ENCODE measurements at regions not wholly inside any gene's neighbourhood (a gene's known extent, or its start where the extent isn't known, plus 50 kb on each side); places are given as distances from the start of the nearest gene placed in this dataset.
"Not testable (repeated sequence)": the region's sequence is repeated elsewhere in the genome, so short reads cannot be mapped to it uniquely, and the experiment has no call there.

GRCh38 chr2:59879700-59880131 is 673.7 kb downstream of the BCL11A start:
- no peak for DNase-seq

DNA sequence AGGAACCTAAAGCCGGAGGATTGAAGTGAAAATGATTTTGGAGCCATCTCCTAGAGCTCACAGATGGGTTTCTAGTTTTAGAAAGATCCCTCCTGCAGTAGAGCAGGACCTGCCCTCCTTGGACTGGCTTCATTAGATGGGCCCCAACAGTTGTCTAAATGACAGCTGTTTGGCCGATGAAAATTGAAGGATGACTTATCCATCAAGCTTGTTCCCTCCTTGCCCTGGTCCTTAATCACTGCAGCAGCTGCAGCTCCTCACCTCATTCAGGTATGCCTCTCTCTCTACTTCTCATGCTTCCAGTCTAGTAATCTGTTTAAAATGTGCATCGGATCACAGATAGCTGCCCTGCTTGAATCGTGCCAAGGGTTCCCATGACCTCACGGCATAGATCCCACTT is 677.6 kb downstream of the BCL11A start:
- DNase-seq = no peak

- DNase-seq = no peak
Observed at GRCh38 chr2:59874971-59875755, 678.3 kb downstream of the BCL11A start.

DNA sequence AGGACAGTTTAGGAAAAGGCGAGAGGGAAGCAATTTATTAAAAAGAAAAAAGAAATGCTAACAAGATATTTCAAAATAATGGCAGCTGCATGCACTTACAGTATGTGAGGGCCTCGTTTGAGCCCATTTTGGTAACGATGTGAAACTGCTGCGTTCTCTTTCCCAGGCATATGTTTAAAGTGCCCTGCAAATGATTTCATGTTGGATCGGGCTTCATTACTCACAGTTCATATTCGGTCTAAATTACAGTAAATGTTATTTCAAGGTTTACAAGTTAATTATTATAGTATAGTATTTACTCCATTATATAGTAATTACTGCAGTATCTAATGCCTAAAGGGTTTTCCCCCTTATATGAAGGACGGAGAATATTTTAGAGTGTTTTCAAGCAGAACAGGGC is 679.1 kb downstream of the BCL11A start:
- no peak for DNase-seq

DNA sequence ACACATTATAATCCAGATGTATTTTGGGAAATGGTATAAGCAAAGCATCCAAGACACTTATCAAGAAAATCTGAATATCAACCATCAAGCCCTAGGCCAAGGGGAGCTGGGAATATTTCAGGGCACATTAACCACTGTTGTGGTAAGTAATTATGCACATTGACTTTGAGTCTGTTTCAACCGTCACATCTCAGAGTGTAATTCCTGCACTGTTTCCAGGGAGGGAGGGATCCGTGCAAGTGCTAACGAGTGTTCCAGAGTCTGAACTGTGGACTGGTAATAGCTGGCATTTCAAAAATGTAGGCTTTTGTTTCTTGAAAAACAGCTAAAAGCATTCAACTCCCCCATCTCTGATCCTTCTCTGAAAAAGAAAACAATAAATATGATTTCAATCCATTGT is 681.6 kb downstream of the BCL11A start:
- peak; percentile 5 for DNase-seq

DNA sequence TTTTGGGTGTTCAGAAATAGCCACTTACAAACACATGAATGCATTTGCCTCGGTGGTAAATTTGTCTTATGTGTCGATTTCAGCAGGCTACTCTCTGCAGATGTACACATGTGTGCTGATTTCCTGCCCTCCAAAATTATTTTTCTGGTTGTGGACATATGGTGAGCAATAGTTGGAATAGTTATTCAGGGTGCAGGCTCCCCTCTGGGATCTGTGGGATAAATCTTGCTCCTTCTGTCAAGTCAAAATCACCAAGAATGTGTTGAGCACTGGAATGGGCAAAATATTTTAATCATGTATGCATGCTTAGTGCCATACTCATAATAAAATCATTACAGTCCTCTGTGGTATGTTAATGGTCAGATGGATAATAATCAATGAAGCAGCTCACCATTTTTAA is 684.5 kb downstream of the BCL11A start:
- DNase-seq = no peak

DNA sequence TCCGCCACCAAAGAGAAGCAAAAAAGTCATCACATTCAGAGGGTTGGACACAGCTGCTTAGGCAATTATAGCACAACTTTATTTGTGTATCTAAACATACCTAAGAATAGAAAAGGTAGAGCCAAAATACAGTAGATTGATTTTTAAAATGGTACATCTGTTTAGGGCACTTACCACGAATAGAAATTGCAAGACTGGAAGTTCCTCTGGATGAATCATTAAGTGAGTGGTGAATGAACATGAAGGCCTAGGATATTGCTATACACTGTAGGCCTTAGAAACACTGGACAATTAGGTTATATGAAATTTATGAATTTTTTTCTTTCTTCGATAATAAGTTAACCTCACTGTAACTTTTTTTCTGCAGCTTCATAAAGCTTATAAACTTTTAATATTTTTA is 687.0 kb downstream of the BCL11A start:
- no peak for DNase-seq

GRCh38 chr2:59858540-59858939 is 694.9 kb downstream of the BCL11A start:
- no peak for DNase-seq

- DNase-seq = no peak
Observed at GRCh38 chr2:59857109-59857508, 696.3 kb downstream of the BCL11A start.

- DNase-seq = no peak
Observed at GRCh38 chr2:59856391-59856790, 697.1 kb downstream of the BCL11A start.

DNA sequence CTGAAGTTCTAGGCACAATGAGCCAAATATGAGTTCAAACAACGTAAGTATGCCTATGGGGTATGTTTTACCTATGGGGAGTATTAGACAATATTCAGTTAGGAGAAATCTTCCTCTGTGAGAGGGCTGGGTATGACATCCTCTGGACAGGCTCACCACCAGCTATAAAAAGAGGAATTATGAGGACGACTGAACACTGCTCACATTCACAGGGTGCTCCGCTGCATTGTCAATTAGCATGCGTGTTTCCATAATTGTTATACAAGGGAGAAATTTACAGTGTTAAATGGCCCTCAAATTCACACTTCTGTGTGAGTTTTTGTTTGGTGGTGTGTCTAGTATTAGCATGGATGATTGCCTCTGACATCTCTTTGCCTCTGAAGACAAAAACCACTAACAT is 700.4 kb downstream of the BCL11A start:
- no peak for DNase-seq

DNA sequence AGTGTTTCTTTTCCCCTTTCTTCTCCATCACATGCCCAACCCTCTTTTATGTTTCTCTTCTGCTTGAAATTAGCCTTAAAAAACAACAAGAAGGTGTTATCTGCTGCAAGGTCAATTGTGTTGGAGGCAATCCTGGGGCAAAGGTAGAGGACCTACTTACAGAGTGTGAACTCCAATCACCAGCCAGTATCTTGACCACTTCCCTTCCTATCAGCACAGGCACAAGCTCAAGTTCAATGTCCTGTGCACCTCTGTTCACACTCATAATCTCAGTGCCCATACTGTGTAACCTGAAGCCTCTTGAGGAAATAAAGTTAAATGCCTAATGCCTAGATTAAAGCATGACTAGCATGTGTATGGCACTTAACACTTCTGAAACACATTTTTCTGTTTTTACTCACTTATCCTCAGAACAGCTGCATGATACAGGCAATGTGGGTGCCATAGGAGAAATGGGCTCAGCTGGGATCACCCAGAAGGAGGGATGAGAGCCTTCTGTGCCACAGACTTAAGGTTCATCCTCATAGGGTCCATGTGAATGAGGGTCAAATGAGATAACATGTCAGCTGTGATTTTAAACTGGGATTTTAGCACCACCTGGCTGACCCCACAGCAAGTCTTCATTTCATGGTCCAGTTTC is 701.5 kb downstream of the BCL11A start:
- DNase-seq = no peak

GRCh38 chr2:59850554-59850953 is 702.9 kb downstream of the BCL11A start:
- no peak for DNase-seq

DNA sequence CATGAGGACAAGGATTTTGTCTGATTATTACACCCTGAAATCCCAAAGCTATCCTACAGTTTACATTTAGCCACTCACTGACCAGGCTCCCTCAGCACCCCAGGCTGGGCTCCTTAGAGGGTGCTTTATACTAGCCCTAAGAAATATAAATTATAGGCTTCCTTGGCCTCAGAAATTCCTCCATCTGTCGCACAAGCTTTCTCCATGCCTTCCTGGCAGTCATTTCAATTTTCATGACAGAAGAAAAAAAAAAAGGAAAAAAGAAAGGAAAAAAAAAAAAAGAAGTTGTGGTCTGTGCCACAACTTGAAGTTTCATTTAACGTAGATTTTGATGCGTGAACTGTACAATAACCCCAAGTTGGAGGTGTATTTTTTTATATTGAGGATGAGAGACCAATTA is 719.5 kb downstream of the BCL11A start:
- DNase-seq = no peak

GRCh38 chr2:59830601-59831000 is 722.9 kb downstream of the BCL11A start:
- DNase-seq = no peak

DNA sequence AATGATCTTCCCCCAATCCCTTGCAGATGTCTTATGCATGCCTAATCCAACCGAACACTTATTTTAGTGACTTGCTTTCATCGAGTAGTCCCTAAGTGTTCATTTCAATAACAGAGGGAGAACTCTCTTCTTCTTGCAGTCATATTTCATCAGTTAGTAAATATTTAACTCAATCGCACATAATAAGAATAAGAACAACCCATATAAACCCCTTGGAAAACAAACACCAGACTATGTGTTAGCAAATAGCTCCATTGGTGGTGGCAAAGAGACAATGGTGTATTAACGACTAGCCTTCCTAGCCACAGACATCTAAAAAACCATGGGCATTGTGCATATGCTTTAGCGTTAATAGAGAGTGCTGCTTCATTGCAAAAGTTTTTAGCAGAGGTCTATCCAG is 725.8 kb downstream of the BCL11A start:
- no peak for DNase-seq

DNA sequence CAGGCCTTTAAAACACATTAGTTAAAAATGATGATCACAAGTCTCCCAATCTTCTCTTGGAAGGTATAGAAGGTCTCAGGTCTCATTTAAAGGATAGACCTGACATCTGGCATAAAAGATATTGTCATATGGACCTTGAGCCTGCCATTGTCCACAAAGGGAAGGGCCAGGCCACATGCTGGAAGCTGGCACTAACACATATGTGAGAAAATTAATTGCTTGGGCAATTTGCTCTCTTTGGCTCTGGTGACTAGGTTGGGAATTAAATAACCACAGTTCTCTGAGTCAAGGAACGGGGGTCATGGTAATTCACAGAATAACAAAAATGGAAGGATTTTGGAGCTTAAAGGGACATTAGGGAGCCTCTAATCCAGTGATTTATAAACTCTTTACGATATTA is 727.3 kb downstream of the BCL11A start:
- no peak for DNase-seq

GRCh38 chr2:59824314-59824713 is 729.1 kb downstream of the BCL11A start:
- DNase-seq = no peak

DNA sequence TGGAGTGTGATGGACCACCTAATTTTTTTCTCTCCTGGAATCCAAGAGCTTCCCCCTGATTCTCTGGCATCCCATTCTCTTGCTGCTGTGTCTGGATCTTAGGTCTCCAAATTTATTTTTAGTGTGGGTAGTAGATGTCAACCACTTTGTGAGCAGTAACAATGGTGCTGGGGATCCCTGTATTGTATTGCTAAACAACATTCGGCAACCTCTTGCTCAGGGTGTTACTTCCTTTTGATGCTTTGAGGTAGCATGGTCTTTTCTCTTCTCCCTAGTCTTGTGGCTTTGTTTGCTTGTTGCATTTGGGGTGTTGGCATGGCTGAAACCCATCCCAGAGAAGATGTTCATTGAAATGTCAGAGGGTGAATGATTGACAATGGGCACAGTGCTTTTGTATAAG is 737.4 kb downstream of the BCL11A start:
- DNase-seq = no peak

DNA sequence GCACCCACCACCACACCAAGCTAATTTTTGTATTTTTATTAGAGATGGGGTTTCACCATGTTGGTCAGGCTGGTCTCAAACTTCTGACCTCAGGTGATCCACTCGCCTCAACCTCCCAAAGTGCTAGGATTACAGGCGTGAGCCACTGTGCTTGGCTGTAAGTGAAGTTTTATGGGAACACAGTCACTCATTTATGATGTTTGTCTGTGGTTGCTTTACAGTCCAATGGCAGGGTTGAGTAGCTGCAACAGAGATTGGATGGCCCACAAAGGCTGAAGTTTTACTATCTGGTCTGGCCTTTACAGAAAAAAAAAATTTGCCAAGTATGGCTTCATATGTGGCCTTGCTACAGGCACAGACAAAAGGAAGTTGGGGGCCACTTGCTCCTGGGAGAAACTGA is 743.2 kb downstream of the BCL11A start:
- not testable (repeated sequence) for DNase-seq

GRCh38 chr2:59806486-59806885 is 747.0 kb downstream of the BCL11A start:
- no peak for DNase-seq

GRCh38 chr2:59804732-59805131 is 748.7 kb downstream of the BCL11A start:
- no peak for DNase-seq

GRCh38 chr2:59803586-59803985 is 749.9 kb downstream of the BCL11A start:
- DNase-seq = no peak

- DNase-seq = no peak
Observed at GRCh38 chr2:59798687-59799232, 754.7 kb downstream of the BCL11A start.
